Activated T-cell treated with anti-CD3 and anti-CD28 coated beads, Interleukin-2, amount 50 U/mL, for 72 hours (primary cell): ENCODE measurements at regions not wholly inside any gene's neighbourhood (a gene's known extent, or its start where the extent isn't known, plus 50 kb on each side); places are given as distances from the start of the nearest gene placed in this dataset.

ENCODE experiments used
- ATAC-seq, 2 donors: fragments of 150-1000 bp; cut with Tn5 transposase; replicated peaks in 1 of 2; 2 replicates each; pipeline ENCODE4 v1.10.0; 2021; ENCODE audit warnings: moderate library complexity in 2 of 2, mild to moderate bottlenecking in 1 of 2
- DNase-seq, 2 donors: peaks; one replicate each; pipeline ENCODE4 v3.0.0; 2021 to 2022; ENCODE audit warnings: mixed read lengths in 1 of 2
- H3K27ac Mint-ChIP-seq: one replicate; pipeline ENCODE4 v1.8.0; 2022; ENCODE audit warnings: mild to moderate bottlenecking, moderate library complexity, mixed read lengths
- H3K27me3 Mint-ChIP-seq: one replicate; pipeline ENCODE4 v1.8.0; 2022; ENCODE audit warnings: low read depth, mixed read lengths
- H3K36me3 Mint-ChIP-seq, 2 donors: one replicate each; pipeline ENCODE4 v1.8.0; 2022; ENCODE audit warnings: mixed read lengths in 2 of 2, mild to moderate bottlenecking in 1 of 2; ENCODE audit not compliant: insufficient read depth in 2 of 2
- H3K4me1 Mint-ChIP-seq: one replicate; pipeline ENCODE4 v1.8.0; 2022; ENCODE audit warnings: low read depth, mixed read lengths
- H3K4me3 Mint-ChIP-seq, 2 donors: one replicate each; pipeline ENCODE4 v1.8.0; 2022; ENCODE audit warnings: mild to moderate bottlenecking in 2 of 2, mixed read lengths in 2 of 2, moderate library complexity in 2 of 2
- H3K9me3 Mint-ChIP-seq, 2 donors: one replicate each; pipeline ENCODE4 v1.8.0; 2022; ENCODE audit warnings: mixed read lengths in 2 of 2

DNA sequence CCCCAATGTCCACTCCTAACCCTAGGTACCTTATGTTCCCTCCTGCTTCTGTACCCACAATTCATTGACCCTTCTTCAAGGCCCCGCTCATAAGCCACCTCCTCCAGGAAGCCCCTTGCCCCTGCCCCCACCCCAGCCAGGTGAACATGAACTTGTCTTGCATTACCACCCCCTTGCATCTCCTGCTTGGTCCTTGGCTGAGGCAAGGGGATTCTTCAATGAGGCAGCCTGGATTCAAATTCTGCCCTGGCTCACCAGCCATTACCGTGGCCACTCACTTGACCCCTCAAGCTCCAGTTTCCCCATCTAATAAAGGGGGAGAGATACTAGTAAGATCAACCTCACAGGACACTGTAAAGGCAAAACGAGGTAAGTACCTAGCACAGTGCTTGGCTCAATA is 193.1 kb downstream of the DICER1 start:
- H3K9me3 Mint-ChIP-seq: no peaks in the 10 kb centered on the region
- ATAC-seq: no peak

DNA sequence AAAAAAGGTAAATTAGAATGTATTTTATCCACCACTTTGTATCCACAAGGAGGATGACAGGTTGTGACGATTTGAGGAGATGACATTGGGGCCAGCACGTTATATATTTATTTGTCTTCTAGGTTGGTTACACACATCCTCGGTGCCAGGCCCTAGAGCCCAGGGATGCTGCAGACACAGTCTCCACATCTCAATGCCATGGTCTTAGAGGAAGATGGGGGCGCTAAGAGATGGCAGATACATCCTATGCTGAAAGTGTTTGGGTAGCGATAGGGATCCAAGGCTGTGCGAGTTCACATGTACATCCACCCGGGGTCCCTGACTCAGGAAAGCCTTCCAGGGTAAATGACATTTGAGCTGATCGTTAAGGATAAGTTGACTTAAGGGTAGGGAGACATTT is 193.1 kb upstream of the GSC start:
- Mint-ChIP-seq H3K36me3 (no peaks in the 10 kb centered on the region), H3K9me3 (no peaks in the 10 kb centered on the region), H3K27me3 (peaks cover 6% of the 10 kb centered on the region), H3K27ac (no peak overlapping the region), H3K4me3 (no peak overlapping the region), H3K4me1 (no peaks in the 10 kb centered on the region)
- DNase-seq (no peak), ATAC-seq (no peak)

More for the DNA sequence above, 193.1 kb downstream of the DICER1 start:
- no peak overlapping the region for H3K27ac Mint-ChIP-seq
- no peaks in the 10 kb centered on the region for H3K4me1 Mint-ChIP-seq
- H3K4me3 Mint-ChIP-seq: no peak overlapping the region
- no peak for DNase-seq
- H3K36me3 Mint-ChIP-seq: no peaks in the 10 kb centered on the region
- peaks cover 6% of the 10 kb centered on the region for H3K27me3 Mint-ChIP-seq

DNA sequence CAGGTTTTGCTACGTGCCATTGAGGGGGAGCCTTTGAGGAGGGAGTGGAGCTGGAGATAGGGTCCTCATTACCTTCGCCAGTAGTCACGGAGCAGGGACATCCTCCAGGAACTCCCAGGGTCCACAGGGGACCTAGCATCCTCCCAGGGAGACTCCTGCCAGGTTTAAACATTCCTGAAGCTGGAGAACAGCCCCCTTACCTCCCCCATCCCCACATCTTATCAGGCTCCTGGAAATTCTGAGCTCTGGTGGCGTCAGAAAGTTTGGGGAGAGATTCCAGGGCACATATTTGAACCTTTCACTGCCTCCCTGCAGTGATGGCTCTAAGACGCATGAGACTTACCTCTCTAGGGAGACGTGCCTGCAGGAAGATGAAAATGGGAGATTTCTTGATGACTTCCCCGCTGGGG is 192.3 kb upstream of the GSC start:
- Mint-ChIP-seq H3K27ac (no peak overlapping the region), H3K9me3 (no peaks in the 10 kb centered on the region), H3K4me1 (no peaks in the 10 kb centered on the region)

DNA sequence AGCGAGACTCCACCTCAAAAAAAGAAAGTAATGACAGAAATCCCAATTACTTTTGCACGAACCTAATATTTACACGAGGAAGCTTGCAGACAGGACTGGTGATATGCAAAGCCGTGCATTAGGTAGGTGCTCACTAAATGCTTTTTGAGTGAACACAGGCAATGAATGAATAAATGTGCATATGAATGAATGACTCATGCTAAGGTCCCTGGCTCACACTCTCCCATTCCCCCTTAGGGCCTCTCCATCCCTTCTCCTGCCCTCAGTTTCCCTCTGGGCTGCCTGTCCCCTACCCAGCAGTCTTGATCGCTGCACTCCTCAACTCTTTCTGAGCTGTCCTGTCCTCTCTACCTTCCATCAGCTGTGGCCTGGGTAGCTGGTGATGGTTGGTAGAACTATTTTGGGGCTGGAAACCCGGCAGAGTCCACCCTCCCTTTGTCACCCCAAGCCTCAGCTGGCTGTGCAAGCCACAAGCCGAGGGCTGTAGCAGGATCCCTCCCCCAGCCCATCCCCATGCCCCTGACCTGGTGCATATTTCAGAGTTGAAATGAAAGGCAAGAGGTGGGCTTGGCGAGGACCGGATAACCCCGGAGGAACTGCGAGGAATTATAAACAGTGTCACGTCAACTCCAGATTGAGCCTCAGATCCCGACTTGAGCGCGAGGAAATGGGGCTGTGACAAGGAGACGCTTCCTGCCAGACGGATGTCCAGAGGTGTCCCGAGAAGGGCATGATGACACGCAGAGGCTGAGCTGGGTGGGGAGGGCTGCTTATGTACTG is 191.7 kb upstream of the GSC start:
- H3K9me3 Mint-ChIP-seq: no peaks in the 10 kb centered on the region
- H3K27me3 Mint-ChIP-seq: no peaks in the 10 kb centered on the region
- ATAC-seq (no peak), DNase-seq (no peak)
- no peak overlapping the region for H3K4me3 Mint-ChIP-seq
- H3K27ac Mint-ChIP-seq: no peak overlapping the region
- H3K36me3 Mint-ChIP-seq: no peaks in the 10 kb centered on the region
- no peaks in the 10 kb centered on the region for H3K4me1 Mint-ChIP-seq

More for the DNA sequence above, 192.3 kb upstream of the GSC start:
- Mint-ChIP-seq H3K4me3 (no peak overlapping the region), H3K36me3 (no peaks in the 10 kb centered on the region), H3K27me3 (peaks cover 1% of the 10 kb centered on the region)
- ATAC-seq (no peak), DNase-seq (no peak)

DNA sequence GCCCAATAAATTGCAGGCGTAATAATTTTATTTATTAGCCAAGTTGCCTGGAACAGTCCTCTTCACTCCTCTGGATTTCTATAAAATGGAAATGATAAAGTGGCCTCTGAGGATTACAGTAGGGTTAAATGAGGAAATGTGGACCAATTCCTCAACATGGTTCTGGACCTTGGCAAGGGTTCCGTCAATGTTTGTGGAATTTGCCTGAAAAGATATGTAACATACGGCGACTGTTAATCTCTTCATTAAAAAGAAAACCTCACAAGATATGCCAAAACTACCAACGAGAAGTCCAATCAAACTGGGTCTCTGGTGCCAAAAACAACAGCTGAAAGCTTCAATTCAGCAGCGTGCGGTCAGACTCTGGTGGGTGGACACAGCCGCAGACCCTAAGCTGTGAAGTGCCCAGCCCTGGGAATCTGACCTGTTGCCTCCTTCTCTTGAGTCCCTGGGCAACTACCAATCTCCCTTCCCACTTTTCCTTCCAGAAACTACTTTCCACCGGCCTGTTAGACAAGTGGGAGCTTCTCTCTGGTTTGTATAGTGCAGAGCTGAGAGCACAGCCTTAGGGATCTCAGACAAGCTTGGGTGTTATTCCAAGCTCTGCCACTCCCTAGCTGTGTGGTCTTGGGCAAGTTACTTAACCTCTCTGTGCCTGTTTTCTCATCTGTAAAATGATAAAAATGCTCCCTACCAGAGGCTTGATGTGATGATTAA is 190.5 kb upstream of the GSC start:
- H3K9me3 Mint-ChIP-seq: no peaks in the 10 kb centered on the region
- ATAC-seq: no peak
- H3K27me3 Mint-ChIP-seq: peaks cover 2% of the 10 kb centered on the region
- no peak for DNase-seq
- H3K36me3 Mint-ChIP-seq: no peaks in the 10 kb centered on the region
- no peak overlapping the region for H3K27ac Mint-ChIP-seq
- no peaks in the 10 kb centered on the region for H3K4me1 Mint-ChIP-seq
- no peak overlapping the region for H3K4me3 Mint-ChIP-seq

DNA sequence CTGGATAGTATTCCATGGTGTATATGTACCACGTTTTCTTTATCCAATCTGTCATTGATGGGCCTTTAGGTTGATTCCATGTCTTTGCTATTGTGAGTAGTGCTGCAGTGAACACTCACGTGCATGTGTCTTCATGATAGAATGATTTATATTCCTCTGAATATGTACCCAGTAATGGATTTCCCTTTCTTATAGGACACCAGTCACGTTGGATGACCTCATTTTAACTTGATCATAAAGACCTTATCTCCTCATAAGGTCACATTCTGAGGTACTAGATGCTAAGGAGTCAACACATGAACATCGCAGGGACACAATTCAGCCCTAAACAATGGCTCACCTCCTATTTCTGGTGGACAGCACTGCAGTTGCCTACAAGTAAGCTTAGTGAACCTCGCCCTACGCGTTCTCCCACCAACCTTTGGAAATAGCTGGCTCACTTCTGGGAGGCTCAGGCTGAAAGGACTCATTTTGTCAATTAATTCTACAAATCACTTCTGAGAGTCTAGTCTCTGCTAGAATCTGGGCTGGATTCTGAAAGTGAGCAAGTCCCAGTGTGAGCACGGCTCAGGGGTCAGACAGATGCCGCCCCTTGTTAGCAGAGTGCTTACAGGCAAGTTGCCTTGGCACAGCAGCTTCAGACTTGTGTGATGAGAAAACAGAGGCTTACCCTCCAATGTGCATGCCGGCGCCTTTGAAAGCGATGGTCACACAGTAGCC is 183.8 kb upstream of the GSC start:
- H3K4me1 Mint-ChIP-seq: no peaks in the 10 kb centered on the region
- peaks cover 25% of the 10 kb centered on the region for H3K27me3 Mint-ChIP-seq
- no peak overlapping the region for H3K4me3 Mint-ChIP-seq
- DNase-seq (no peak), ATAC-seq (no peak)
- H3K9me3 Mint-ChIP-seq: no peaks in the 10 kb centered on the region
- no peak overlapping the region for H3K27ac Mint-ChIP-seq
- no peaks in the 10 kb centered on the region for H3K36me3 Mint-ChIP-seq

DNA sequence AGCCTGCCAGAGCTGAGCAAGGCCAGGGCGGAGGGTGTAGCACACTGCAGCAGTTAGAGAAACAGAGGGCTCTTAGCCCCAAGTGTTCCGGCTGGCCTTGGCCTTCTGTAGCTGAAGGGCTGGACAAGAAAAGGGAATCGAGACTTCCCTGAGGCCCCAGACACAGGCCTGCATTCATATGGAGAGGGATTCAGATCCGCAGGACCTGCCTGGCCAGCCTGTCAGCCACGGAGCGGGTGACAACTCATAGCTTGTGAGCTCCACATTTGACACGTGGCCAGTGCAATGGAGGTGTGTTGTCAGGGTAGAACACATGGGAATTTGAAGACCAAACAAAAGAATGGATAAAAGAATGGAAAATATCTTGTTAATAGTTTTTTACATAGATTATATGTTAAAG is 182.2 kb upstream of the GSC start:
- no peaks in the 10 kb centered on the region for H3K9me3 Mint-ChIP-seq
- H3K27ac Mint-ChIP-seq: no peak overlapping the region
- no peaks in the 10 kb centered on the region for H3K36me3 Mint-ChIP-seq

DNA sequence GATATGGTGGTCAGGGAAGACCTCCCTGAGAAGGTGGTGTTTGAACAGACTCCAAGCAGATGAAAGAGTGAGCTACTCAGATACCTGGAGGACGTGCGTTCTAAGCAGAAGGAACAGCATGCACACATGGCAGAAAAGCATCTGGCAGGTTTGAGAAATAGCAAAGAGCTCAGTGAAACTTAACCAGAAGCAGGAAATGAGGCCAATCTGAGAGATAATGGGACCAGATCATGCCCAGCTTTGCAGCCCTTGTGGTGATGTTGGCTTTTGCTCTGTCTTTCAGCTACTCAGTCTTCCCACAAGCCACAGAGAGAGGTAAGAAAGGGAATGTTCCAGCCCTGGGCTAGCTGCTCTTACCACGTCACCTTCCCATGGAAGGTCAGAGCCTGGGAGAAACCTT is 176.3 kb upstream of the GSC start:
- H3K27ac Mint-ChIP-seq: no peak overlapping the region

More for the DNA sequence above, 182.2 kb upstream of the GSC start:
- Mint-ChIP-seq H3K4me1 (no peaks in the 10 kb centered on the region), H3K4me3 (no peak overlapping the region), H3K27me3 (peaks cover 25% of the 10 kb centered on the region)
- no peak for DNase-seq
- no peak for ATAC-seq

DNA sequence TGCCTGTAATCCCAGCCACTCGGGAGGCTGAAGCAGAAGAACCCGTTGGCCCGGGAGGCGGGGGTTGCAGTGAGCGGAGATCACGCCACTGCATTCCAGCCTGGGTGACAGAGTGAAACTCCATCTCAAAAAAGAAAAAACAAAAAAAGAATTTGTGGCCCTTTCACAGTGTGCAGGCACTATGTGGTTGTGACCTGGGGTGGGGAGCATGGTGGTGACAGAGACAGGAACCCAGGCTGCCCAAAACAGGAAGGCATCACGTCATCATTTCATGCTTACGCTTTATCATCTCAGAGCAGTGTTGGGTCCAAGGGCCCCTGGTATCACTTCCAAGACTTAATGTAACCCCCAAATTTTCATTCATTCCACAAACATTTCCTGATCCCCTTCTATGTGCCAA is 175.7 kb upstream of the GSC start:
- peaks cover 12% of the 10 kb centered on the region for H3K27me3 Mint-ChIP-seq
- peak overlapping the region; percentile 88 for H3K27ac Mint-ChIP-seq
- H3K9me3 Mint-ChIP-seq: no peaks in the 10 kb centered on the region
- peak; percentile 19 to 52 for DNase-seq
- H3K4me3 Mint-ChIP-seq: peak overlapping the region in 1 of 2 donors; percentile 80
- peak; percentile 61 to 86 for ATAC-seq
- no peaks in the 10 kb centered on the region for H3K36me3 Mint-ChIP-seq
- peaks cover 8% of the 10 kb centered on the region for H3K4me1 Mint-ChIP-seq

More for the DNA sequence above, 176.3 kb upstream of the GSC start:
- ATAC-seq (peak; percentile 51 to 74), DNase-seq (peak in 1 of 2 donors; percentile 42)
- peaks cover 13% of the 10 kb centered on the region for H3K27me3 Mint-ChIP-seq
- H3K36me3 Mint-ChIP-seq: no peaks in the 10 kb centered on the region
- H3K9me3 Mint-ChIP-seq: no peaks in the 10 kb centered on the region
- peaks cover 8% of the 10 kb centered on the region for H3K4me1 Mint-ChIP-seq
- peak overlapping the region in 1 of 2 donors; percentile 80 for H3K4me3 Mint-ChIP-seq

DNA sequence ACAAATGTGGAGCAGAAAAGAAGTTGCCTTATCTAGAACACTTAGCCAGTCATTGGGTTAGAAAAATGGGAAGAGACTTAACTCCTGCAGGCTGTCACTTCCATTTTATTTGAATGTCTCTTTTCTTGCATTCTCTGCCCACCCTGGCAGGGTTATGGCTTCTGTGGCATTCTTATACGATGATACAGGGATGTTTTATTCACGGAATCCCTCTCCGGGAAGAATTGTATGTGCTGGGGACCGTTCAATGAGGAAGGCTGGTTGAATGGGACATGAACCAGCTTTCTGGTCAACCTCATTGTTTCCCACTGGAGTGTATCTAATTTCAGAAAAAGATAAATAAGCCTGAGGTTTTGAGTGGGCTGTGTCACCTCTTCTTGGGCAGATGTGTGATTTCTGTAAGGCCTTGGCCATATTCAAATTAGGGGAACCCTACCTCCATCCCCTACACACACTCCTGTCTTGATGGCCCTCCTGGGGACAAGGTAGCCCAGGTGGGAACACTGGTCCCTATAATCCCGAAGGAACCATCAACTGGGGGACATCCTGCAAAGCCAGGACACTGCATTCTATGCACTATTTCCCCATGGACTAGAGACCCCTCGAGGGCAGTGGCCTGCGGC is 174.8 kb upstream of the GSC start:
- Mint-ChIP-seq H3K27me3 (peaks cover 3% of the 10 kb centered on the region), H3K4me1 (peaks cover 8% of the 10 kb centered on the region), H3K36me3 (no peaks in the 10 kb centered on the region), H3K9me3 (no peaks in the 10 kb centered on the region), H3K27ac (no peak overlapping the region), H3K4me3 (no peak overlapping the region)
- peak; percentile 36 to 45 for ATAC-seq
- DNase-seq: no peak

DNA sequence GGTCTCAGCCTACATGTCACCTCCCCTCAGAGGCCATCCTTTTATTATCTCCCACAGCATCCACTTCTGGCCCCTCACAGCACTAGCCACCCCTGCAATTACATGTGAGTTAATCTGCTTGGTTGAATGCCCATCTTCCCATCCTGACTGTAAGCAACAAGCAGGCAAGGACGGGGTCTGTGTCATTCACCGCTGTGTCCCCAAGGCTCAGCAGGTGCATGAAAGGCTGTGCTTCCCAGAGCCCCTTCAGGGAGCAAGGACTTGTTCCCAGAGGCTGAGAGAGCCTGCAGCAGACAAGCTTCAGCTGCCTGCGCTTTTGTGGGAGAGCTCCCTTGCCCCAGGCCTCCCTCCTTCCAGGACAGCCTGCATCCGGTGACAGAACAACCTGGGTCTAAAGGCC is 172.7 kb upstream of the GSC start:
- ATAC-seq (no peak), DNase-seq (no peak)
- H3K27ac Mint-ChIP-seq: no peak overlapping the region
- no peaks in the 10 kb centered on the region for H3K9me3 Mint-ChIP-seq
- no peaks in the 10 kb centered on the region for H3K36me3 Mint-ChIP-seq
- no peaks in the 10 kb centered on the region for H3K27me3 Mint-ChIP-seq
- no peak overlapping the region for H3K4me3 Mint-ChIP-seq
- H3K4me1 Mint-ChIP-seq: peaks cover 8% of the 10 kb centered on the region

DNA sequence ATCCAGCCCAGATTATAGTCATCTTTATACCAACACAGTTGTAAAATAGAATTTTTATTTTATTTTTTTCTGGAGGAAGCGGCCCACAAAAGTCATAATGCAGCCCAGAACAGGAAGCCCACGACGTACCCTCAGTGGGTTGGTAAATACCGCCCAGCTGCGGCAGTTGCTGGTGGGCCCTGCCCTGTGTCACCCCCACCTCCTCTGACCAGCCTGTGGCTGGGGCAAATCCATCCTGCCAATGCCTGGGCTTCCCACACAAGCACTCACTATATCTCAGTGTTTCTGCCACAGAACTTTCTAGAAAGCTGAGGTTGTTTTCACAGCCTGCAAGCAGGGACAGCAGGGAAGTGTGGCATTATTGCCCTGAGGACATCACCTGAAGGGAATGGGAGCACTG is 171.4 kb upstream of the GSC start:
- Mint-ChIP-seq H3K36me3 (no peaks in the 10 kb centered on the region), H3K4me3 (no peak overlapping the region), H3K27ac (no peak overlapping the region), H3K4me1 (peaks cover 7% of the 10 kb centered on the region), H3K27me3 (no peaks in the 10 kb centered on the region), H3K9me3 (no peaks in the 10 kb centered on the region)
- DNase-seq (no peak), ATAC-seq (no peak)
